ENCODE measurements at regions not wholly inside any gene's neighbourhood (a gene's known extent, or its start where the extent isn't known, plus 50 kb on each side); places are given as distances from the start of the nearest gene placed in this dataset.

GRCh38 chr21:19048098-19048672 is 644.6 kb upstream of the TMPRSS15 start:
- ATAC-seq = no peak
- TF ChIP-seq CTCF (IDR thresholded peaks at IDR 0.05 in 2 of 3, conservative IDR thresholded peaks at IDR 0.05 in 1 of 3; ENCODE audit: borderline replicate concordance in 1 of 3, insufficient read depth in 1 of 3, low read depth in 2 of 3, low read length in 2 of 3) (no peak), ATF3 (IDR thresholded peaks at IDR 0.05) (no peak)

GRCh38 chr21:19049567-19049966 is 646.0 kb upstream of the TMPRSS15 start:
- Histone ChIP-seq H3K27me3 (ENCODE audit: insufficient read depth, low read length) (no peaks in the 10 kb centered on the region), H3K9ac (ENCODE audit: low read length) (no peak overlapping the region), H3K36me3 (ENCODE audit: control insufficient read depth in 1 of 2, insufficient read depth in 2 of 2, low read length in 2 of 2) (no peaks in the 10 kb centered on the region), H3K4me2 (ENCODE audit: low read length) (no peak overlapping the region), H3K4me3 (replicated peaks in 1 of 2; ENCODE audit: low read depth in 1 of 2, low read length in 2 of 2) (no peak overlapping the region), H3K27ac (ENCODE audit: low read depth, low read length) (no peak overlapping the region), H3K79me2 (ENCODE audit: insufficient read depth, low read length) (no peaks in the 10 kb centered on the region), H3K9me2 (ENCODE audit: insufficient read depth) (no peaks in the 10 kb centered on the region), H4K20me1 (ENCODE audit: insufficient read depth) (no peaks in the 10 kb centered on the region), H2AFZ (ENCODE audit: low read depth, low read length, poor library complexity, severe bottlenecking) (no peak overlapping the region), H3K4me1 (ENCODE audit: control insufficient read depth in 1 of 2, insufficient read depth in 2 of 2, low read length in 2 of 2) (no peaks in the 10 kb centered on the region), H3K9me3 (ENCODE audit: control insufficient read depth in 1 of 2, insufficient read depth in 1 of 2, low read depth in 1 of 2, low read length in 2 of 2) (peaks cover 13 to 33% of the 10 kb centered on the region in 2 experiments; a peak in 3 of 4 replicates)
- ChIA-PET RAD21 (ENCODE audit: low non-redundant PET in 1 of 2, low total read pairs in 2 of 2, uncharacterized antibody in 2 of 2, unreplicated experiment in 2 of 2) (no interaction called here), POLR2A (no interaction called here), CTCF (no interaction called here)
- no peak for ATAC-seq
- TF ChIP-seq FOSL1 (IDR thresholded peaks at IDR 0.05; ENCODE audit: low read depth) (no peak), RAD21 (IDR thresholded peaks at IDR 0.05; ENCODE audit: low read depth) (no peak), TCF7L2 (IDR thresholded peaks at IDR 0.05; ENCODE audit: borderline replicate concordance, extremely low read depth, insufficient read depth, insufficient read length) (no peak)
- intact Hi-C loops (cut with micrococcal nuclease) = no loop called here
- no TSS peak for BruUV-seq (replicated peaks)
- no peak for DNase-seq (ENCODE audit: low read depth, low spot score)

More at GRCh38 chr21:19048098-19048672, 644.6 kb upstream of the TMPRSS15 start:
- no peaks in the 10 kb centered on the region for H3K36me3 ChIP-seq (ENCODE audit: control insufficient read depth in 1 of 2, insufficient read depth in 2 of 2, low read length in 2 of 2)
- intact Hi-C loops (cut with micrococcal nuclease) = no loop called here
- no peak for DNase-seq (ENCODE audit: low read depth, low spot score)
- no peak overlapping the region for H3K4me2 ChIP-seq (ENCODE audit: low read length)
- ChIA-PET RAD21 (ENCODE audit: low non-redundant PET in 1 of 2, low total read pairs in 2 of 2, uncharacterized antibody in 2 of 2, unreplicated experiment in 2 of 2) (no interaction called here), POLR2A (no interaction called here), CTCF (no interaction called here)
- H3K9ac ChIP-seq (ENCODE audit: low read length) = no peak overlapping the region
- no peaks in the 10 kb centered on the region for H3K4me1 ChIP-seq (ENCODE audit: control insufficient read depth in 1 of 2, insufficient read depth in 2 of 2, low read length in 2 of 2)
- no peak overlapping the region for H2AFZ ChIP-seq (ENCODE audit: low read depth, low read length, poor library complexity, severe bottlenecking)
- H3K27ac ChIP-seq (ENCODE audit: low read depth, low read length) = no peak overlapping the region
- H3K27me3 ChIP-seq (ENCODE audit: insufficient read depth, low read length) = no peaks in the 10 kb centered on the region
- no peak overlapping the region for H3K4me3 ChIP-seq (replicated peaks in 1 of 2; ENCODE audit: low read depth in 1 of 2, low read length in 2 of 2)
- no peaks in the 10 kb centered on the region for H4K20me1 ChIP-seq (ENCODE audit: insufficient read depth)
- BruUV-seq (replicated peaks) = no TSS peak
- no peaks in the 10 kb centered on the region for H3K79me2 ChIP-seq (ENCODE audit: insufficient read depth, low read length)
- H3K9me2 ChIP-seq (ENCODE audit: insufficient read depth) = no peaks in the 10 kb centered on the region
- H3K9me3 ChIP-seq (ENCODE audit: control insufficient read depth in 1 of 2, insufficient read depth in 1 of 2, low read depth in 1 of 2, low read length in 2 of 2) = peaks cover 7 to 22% of the 10 kb centered on the region in 2 experiments; a peak in 3 of 4 replicates

All from HCT116 (cell line).